Testis (tissue), 2 donors: ENCODE measurements at regions not wholly inside any gene's neighbourhood (a gene's known extent, or its start where the extent isn't known, plus 50 kb on each side); places are given as distances from the start of the nearest gene placed in this dataset.

Experiments
- DNase-seq: peaks from one replicate; pipeline ENCODE4 v3.0.0-alpha.2; 2019
- H3K27ac ChIP-seq, 2 donors: fragments of 200-600 bp; sonication (generic); one replicate each; pipeline ENCODE4 v1.5.1; 2019
- H3K27me3 ChIP-seq: fragments of 200-600 bp; sonication (generic); one replicate; pipeline ENCODE4 v1.5.1; 2019
- H3K36me3 ChIP-seq: fragments of 200-600 bp; sonication (generic); one replicate; pipeline ENCODE4 v1.5.1; 2017; ENCODE audit warnings: low read depth; ENCODE audit errors: missing control alignments
- H3K4me1 ChIP-seq: fragments of 200-600 bp; sonication (generic); one replicate; pipeline ENCODE4 v1.5.1; 2019
- H3K4me3 ChIP-seq, 2 donors: fragments of 200-600 bp; sonication (generic); one replicate each; pipeline ENCODE4 v1.5.1; 2017 to 2019
- H3K9me3 ChIP-seq: fragments of 200-600 bp; sonication (generic); one replicate; pipeline ENCODE4 v1.5.1; 2017
- POLR2A ChIP-seq: fragments of 450-650 bp; IDR thresholded peaks from one replicate; pipeline ENCODE4 v1.6.1; 2017; ENCODE audit warnings: antibody characterized with exemption, mild to moderate bottlenecking, moderate library complexity
- WGBS, 2 donors: methylation state at CpG; one replicate each; pipeline ENCODE4 v1.1.5; 2018; 5-methylcytosine and 5-hydroxymethylcytosine counted together
- intact Hi-C: fragments of 100-400 bp; cut with DNase I; formaldehyde crosslinking; loops from one replicate; pipeline ENCODE4 v1.15.1; 2023; ENCODE audit warnings: low total_unique reads
- TF ChIP-seq, protein P1 (sequence below), 3 experiments: fragments of 450-650 bp in 2 of 3; fragments of 200-600 bp in 1 of 3; sonication (generic) in 1 of 3; IDR thresholded peaks; one replicate each; pipeline ENCODE4 v1.5.1; 2016 to 2019; ENCODE audit warnings: antibody characterized with exemption in 3 of 3, mild to moderate bottlenecking in 2 of 3, moderate library complexity in 1 of 3

DNA sequence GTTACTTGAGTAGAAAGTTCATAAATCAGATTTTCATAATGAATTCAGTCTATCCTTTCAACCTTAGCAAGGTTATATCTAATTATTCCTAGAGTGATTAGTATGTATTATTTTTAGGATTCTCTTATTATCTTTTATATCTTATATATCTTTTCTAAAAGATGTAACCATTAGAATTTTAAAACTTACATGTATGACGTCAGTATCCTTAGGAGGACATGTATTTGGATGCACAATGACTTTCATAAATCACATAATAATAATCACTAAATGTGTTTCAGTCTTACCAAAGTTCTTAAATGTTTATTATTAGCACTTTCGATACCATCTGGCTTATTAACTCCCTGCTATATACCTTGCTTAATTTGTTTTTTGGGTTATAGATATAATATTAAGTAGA is 1400.5 kb upstream of the IGFBP7 start:
- no peaks in the 10 kb centered on the region for H3K36me3 ChIP-seq
- H3K4me3 ChIP-seq: no peak overlapping the region
- no peak overlapping the region for H3K27ac ChIP-seq
- no peak for TF ChIP-seq POLR2A
- TF ChIP-seq, protein P1, sequence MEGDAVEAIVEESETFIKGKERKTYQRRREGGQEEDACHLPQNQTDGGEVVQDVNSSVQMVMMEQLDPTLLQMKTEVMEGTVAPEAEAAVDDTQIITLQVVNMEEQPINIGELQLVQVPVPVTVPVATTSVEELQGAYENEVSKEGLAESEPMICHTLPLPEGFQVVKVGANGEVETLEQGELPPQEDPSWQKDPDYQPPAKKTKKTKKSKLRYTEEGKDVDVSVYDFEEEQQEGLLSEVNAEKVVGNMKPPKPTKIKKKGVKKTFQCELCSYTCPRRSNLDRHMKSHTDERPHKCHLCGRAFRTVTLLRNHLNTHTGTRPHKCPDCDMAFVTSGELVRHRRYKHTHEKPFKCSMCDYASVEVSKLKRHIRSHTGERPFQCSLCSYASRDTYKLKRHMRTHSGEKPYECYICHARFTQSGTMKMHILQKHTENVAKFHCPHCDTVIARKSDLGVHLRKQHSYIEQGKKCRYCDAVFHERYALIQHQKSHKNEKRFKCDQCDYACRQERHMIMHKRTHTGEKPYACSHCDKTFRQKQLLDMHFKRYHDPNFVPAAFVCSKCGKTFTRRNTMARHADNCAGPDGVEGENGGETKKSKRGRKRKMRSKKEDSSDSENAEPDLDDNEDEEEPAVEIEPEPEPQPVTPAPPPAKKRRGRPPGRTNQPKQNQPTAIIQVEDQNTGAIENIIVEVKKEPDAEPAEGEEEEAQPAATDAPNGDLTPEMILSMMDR (IDR thresholded peaks at IDR 0.05): no peak
- H3K9me3 ChIP-seq: no peaks in the 10 kb centered on the region
- DNase-seq: no peak
- intact Hi-C loops: no loop called here
- WGBS, 2 donors: 77% methylated on average over 2 of the region's 2 CpGs
- no peaks in the 10 kb centered on the region for H3K4me1 ChIP-seq
- no peaks in the 10 kb centered on the region for H3K27me3 ChIP-seq

DNA sequence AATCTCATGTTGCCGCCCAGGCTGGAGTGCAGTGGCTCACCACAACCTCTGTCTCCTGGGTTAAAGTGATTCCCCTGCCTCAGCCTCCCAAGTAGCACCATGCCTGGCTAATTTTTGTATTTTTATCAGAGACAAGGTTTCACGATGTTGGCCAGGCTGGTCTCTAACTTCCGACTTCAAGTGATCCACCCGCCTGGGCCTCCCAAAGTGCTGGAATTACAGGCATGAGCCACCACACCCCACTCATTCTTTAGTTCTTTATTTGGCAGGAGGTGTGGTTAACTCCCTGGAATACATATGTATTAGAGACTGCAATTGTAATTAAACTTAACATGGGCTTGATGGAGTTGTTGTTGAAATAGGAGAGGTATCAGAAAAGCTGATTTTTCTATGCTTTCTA is 1396.9 kb upstream of the IGFBP7 start:
- Histone ChIP-seq H3K4me1 (no peaks in the 10 kb centered on the region), H3K27me3 (no peaks in the 10 kb centered on the region), H3K36me3 (no peaks in the 10 kb centered on the region), H3K27ac (no peak overlapping the region), H3K4me3 (no peak overlapping the region), H3K9me3 (no peaks in the 10 kb centered on the region)
- intact Hi-C loops: no loop called here
- TF ChIP-seq POLR2A: no peak
- TF ChIP-seq, protein P1 (IDR thresholded peaks at IDR 0.05): no peak
- 83 to 85% methylated on average over 4 of the region's 4 CpGs for WGBS, 2 donors
- DNase-seq: no peak

DNA sequence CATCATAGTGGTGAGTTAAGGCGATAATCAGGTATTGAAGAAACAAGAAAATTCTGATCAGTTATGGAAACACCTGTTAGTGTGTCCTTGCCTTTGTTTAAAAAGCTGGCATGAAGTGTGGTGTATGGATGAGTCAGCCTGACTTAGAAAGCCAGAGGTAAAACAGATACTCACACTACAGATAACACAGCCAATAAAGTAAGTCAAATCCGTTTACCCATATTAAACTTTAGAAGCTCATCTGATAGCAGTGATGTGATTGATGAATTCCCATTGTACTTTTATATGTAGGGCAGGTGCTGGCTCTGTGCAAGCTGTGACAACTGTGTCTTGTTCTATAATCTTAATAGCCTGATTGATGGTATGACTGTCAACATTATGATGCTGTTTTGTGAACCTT is 1392.7 kb upstream of the IGFBP7 start:
- Histone ChIP-seq H3K27me3 (no peaks in the 10 kb centered on the region), H3K9me3 (no peaks in the 10 kb centered on the region), H3K27ac (no peak overlapping the region), H3K4me3 (no peak overlapping the region), H3K36me3 (no peaks in the 10 kb centered on the region), H3K4me1 (no peaks in the 10 kb centered on the region)
- intact Hi-C loops: no loop called here
- 76 to 85% methylated on average over 2 of the region's 2 CpGs for WGBS, 2 donors
- TF ChIP-seq POLR2A: no peak
- TF ChIP-seq, protein P1 (IDR thresholded peaks at IDR 0.05): no peak
- no peak for DNase-seq

DNA sequence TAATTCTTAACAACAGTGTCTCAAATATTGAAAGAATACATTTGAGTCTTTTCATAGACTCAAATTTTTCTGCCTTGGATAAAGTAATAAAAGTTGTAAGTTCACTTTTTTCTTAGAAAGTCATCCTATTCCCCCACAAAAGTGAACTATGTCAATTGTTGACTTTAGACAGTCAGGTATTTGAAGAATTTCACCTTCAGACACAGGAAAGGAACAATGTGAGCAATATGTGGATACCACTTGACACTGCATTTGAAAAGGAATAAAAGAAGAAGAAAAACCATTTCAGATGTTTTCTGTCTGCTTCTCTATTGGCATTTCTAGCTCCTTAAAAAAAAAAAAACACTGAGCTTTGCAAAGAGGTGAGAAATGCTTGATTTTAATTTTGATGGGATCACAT is 1389.0 kb upstream of the IGFBP7 start:
- Histone ChIP-seq H3K27ac (no peak overlapping the region), H3K27me3 (no peaks in the 10 kb centered on the region), H3K4me3 (no peak overlapping the region), H3K4me1 (no peaks in the 10 kb centered on the region), H3K36me3 (no peaks in the 10 kb centered on the region), H3K9me3 (no peaks in the 10 kb centered on the region)
- TF ChIP-seq POLR2A: no peak
- TF ChIP-seq, protein P1 (IDR thresholded peaks at IDR 0.05): no peak
- intact Hi-C loops: no loop called here
- DNase-seq: no peak

DNA sequence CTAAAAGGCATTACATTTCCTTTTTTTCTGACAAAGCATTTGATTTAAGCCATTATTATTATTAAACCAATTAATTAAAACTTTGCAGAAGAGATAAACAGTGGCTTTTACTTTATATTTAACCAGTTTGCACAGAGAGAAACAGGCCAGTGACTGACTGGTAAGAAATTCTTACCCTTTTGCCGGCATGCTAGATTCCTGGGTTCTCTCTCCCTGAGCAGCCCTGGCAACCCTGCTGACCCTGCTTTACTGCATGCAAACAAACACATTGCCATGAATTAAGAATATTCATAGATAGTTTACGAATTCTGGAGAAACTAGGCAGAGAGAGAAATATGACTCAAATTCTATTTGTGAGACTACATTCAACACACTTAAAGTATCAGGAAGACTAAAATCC is 1381.4 kb upstream of the IGFBP7 start:
- WGBS, 2 donors: 80 to 88% methylated on average over 2 of the region's 2 CpGs
- Histone ChIP-seq H3K4me3 (no peak overlapping the region), H3K27me3 (no peaks in the 10 kb centered on the region), H3K36me3 (no peaks in the 10 kb centered on the region), H3K27ac (no peak overlapping the region), H3K4me1 (no peaks in the 10 kb centered on the region), H3K9me3 (no peaks in the 10 kb centered on the region)
- DNase-seq: no peak
- no peak for TF ChIP-seq POLR2A
- intact Hi-C loops: no loop called here
